ENCODE measurements at regions not wholly inside any gene's neighbourhood (a gene's known extent, or its start where the extent isn't known, plus 50 kb on each side); places are given as distances from the start of the nearest gene placed in this dataset.

DNA sequence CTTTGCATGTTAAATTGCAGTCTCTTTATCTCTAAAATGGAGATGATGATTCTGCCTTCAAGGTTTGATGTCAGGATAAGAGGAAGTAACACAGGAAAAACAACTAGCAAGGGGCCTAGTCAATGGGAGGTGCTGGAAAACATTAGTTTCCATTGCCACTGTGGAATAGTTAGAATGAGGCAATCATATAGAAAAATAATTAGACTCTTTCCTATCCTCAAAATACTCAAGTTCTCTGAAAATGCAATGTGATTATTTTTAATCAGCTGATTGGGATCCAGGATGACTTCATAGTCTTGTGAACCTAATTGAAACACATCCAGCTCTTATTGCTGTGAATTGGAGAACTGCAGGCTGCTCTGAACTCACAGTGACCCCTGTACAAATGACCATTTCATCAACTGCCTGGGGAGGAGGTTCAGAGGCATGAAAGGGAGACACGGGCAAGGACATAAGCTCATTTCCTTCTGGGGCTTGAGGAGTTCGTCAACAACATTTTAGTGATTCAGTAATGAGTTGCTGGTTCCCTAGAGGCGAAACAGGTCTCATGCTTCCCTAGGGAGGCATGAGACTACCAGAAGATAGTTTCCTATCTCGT is 422.5 kb downstream of the LPIN1 start:
- TF ChIP-seq, protein P1, sequence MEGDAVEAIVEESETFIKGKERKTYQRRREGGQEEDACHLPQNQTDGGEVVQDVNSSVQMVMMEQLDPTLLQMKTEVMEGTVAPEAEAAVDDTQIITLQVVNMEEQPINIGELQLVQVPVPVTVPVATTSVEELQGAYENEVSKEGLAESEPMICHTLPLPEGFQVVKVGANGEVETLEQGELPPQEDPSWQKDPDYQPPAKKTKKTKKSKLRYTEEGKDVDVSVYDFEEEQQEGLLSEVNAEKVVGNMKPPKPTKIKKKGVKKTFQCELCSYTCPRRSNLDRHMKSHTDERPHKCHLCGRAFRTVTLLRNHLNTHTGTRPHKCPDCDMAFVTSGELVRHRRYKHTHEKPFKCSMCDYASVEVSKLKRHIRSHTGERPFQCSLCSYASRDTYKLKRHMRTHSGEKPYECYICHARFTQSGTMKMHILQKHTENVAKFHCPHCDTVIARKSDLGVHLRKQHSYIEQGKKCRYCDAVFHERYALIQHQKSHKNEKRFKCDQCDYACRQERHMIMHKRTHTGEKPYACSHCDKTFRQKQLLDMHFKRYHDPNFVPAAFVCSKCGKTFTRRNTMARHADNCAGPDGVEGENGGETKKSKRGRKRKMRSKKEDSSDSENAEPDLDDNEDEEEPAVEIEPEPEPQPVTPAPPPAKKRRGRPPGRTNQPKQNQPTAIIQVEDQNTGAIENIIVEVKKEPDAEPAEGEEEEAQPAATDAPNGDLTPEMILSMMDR (IDR thresholded peaks at IDR 0.05): no peak
- no peak for TF ChIP-seq EZH2 (IDR thresholded peaks at IDR 0.05; ENCODE audit: borderline replicate concordance, insufficient read depth, low read depth, low read length, poor library complexity, severe bottlenecking)

All from B cell (primary cell).